WTC11 (cell line): ENCODE measurements at regions not wholly inside any gene's neighbourhood (a gene's known extent, or its start where the extent isn't known, plus 50 kb on each side); places are given as distances from the start of the nearest gene placed in this dataset.

Experiments
- ATAC-seq: fragments of 200-7000 bp; cut with Tn5 transposase; 2 replicates; pipeline ENCODE4 v1.10.0; 2021; ENCODE audit warnings: mild to moderate bottlenecking, moderate library complexity
- CTCF ChIA-PET: fragments of 300-600 bp; sonication (Branson Sonifier 250); formaldehyde crosslinking; loops from one replicate; lab custom pipeline; 2021; ENCODE audit warnings: antibody characterized with exemption; lab: Charles Lee
- POLR2A ChIA-PET: fragments of 350-600 bp; sonication (Branson Sonifier 250); formaldehyde crosslinking; loops from one replicate; lab custom pipeline; 2021; ENCODE audit warnings: antibody characterized with exemption; lab: Charles Lee
- DNase-seq: peaks from one replicate; pipeline ENCODE4 v3.0.0; 2021; ENCODE audit warnings: low spot score
- H3K27ac Mint-ChIP-seq: 2 replicates; pipeline ENCODE4 v1.8.0; 2021; ENCODE audit warnings: mixed read lengths
- H3K27me3 Mint-ChIP-seq: 2 replicates; pipeline ENCODE4 v1.8.0; 2021; ENCODE audit warnings: low read depth, mild to moderate bottlenecking, moderate library complexity, mixed read lengths
- H3K36me3 Mint-ChIP-seq: 2 replicates; pipeline ENCODE4 v1.8.0; 2021; ENCODE audit warnings: mixed read lengths
- H3K4me1 Mint-ChIP-seq: 2 replicates; pipeline ENCODE4 v1.8.0; 2022; ENCODE audit warnings: mixed read lengths
- H3K4me3 Mint-ChIP-seq: 2 replicates; pipeline ENCODE4 v1.8.0; 2021; ENCODE audit warnings: mild to moderate bottlenecking, moderate library complexity, mixed read lengths
- H3K9me3 Mint-ChIP-seq: 2 replicates; pipeline ENCODE4 v1.8.0; 2021; ENCODE audit warnings: mixed read lengths
- CREB1 ChIP-seq: sonication (generic); formaldehyde crosslinking; IDR thresholded peaks from 2 replicates; pipeline ENCODE4 v1.8.0; 2023; ENCODE audit warnings: mild to moderate bottlenecking, missing genetic modification reagents
- CREM ChIP-seq: sonication (generic); formaldehyde crosslinking; IDR thresholded peaks from 2 replicates; pipeline ENCODE4 v1.8.1; 2022; ENCODE audit warnings: mild to moderate bottlenecking, missing genetic modification reagents, moderate library complexity
- ELF4 ChIP-seq: sonication (generic); formaldehyde crosslinking; IDR thresholded peaks from 2 replicates; pipeline ENCODE4 v1.8.1; 2022; ENCODE audit warnings: low read depth, mild to moderate bottlenecking, moderate library complexity, missing genetic modification reagents
- GABPB1 ChIP-seq: sonication (generic); formaldehyde crosslinking; IDR thresholded peaks from 2 replicates; pipeline ENCODE4 v1.8.1; 2023; ENCODE audit warnings: mild to moderate bottlenecking, missing genetic modification reagents
- JUN ChIP-seq: sonication (generic); formaldehyde crosslinking; IDR thresholded peaks from 2 replicates; pipeline ENCODE4 v1.8.0; 2023; ENCODE audit warnings: mild to moderate bottlenecking, missing genetic modification reagents
- MXD4 ChIP-seq: fragments of 250-450 bp; sonication (Bioruptor Pico); IDR thresholded peaks from 2 replicates; pipeline ENCODE4 v1.8.0; 2021; ENCODE audit warnings: mild to moderate bottlenecking, moderate library complexity, borderline replicate concordance
- NFYB ChIP-seq: sonication (generic); formaldehyde crosslinking; conservative IDR thresholded peaks from 2 replicates; pipeline ENCODE4 v1.8.0; 2022; ENCODE audit warnings: low read depth, missing genetic modification reagents
- NR3C1 ChIP-seq: sonication (generic); formaldehyde crosslinking; conservative IDR thresholded peaks from 2 replicates; pipeline ENCODE4 v1.8.1; 2023; ENCODE audit warnings: low read depth, mild to moderate bottlenecking, missing genetic modification reagents
- RELA ChIP-seq: sonication (generic); formaldehyde crosslinking; IDR thresholded peaks from 2 replicates; pipeline ENCODE4 v1.8.1; 2022; ENCODE audit warnings: missing genetic modification reagents, mild to moderate bottlenecking, borderline replicate concordance
- TEAD1 ChIP-seq: sonication (generic); formaldehyde crosslinking; IDR thresholded peaks from 2 replicates; pipeline ENCODE4 v1.8.0; 2022; ENCODE audit warnings: mild to moderate bottlenecking, missing genetic modification reagents
- ZNF121 ChIP-seq: sonication (generic); formaldehyde crosslinking; IDR thresholded peaks from 2 replicates; pipeline ENCODE4 v1.8.0; 2023; ENCODE audit warnings: missing genetic modification reagents
- ZNF232 ChIP-seq: sonication (generic); formaldehyde crosslinking; IDR thresholded peaks from 2 replicates; pipeline ENCODE4 v1.8.0; 2022; ENCODE audit warnings: mild to moderate bottlenecking, missing genetic modification reagents
- ZNF263 ChIP-seq: sonication (generic); formaldehyde crosslinking; IDR thresholded peaks from 2 replicates; pipeline ENCODE4 v1.8.1; 2022; ENCODE audit warnings: low read depth, mild to moderate bottlenecking, moderate library complexity, missing genetic modification reagents
- ZNF416 ChIP-seq: fragments of 250-450 bp; sonication (Bioruptor Pico); IDR thresholded peaks from 2 replicates; pipeline ENCODE4 v1.9.0; 2021; ENCODE audit warnings: mild to moderate bottlenecking, inconsistent platforms
- TF ChIP-seq, protein P1 (sequence below): sonication (generic); formaldehyde crosslinking; IDR thresholded peaks from 2 replicates; pipeline ENCODE4 v1.8.0; 2022; ENCODE audit warnings: mild to moderate bottlenecking, missing genetic modification reagents
- TF ChIP-seq, protein P2 (sequence below): sonication (generic); formaldehyde crosslinking; conservative IDR thresholded peaks from 2 replicates; pipeline ENCODE4 v1.8.1; 2023; ENCODE audit warnings: mild to moderate bottlenecking, low read depth, missing genetic modification reagents, moderate library complexity
- TF ChIP-seq, protein P3 (sequence below): fragments of 250-450 bp; sonication (Bioruptor Pico); IDR thresholded peaks from 2 replicates; pipeline ENCODE4 v1.9.0; 2021; ENCODE audit warnings: mild to moderate bottlenecking
- TF ChIP-seq, protein P4 (sequence below): sonication (generic); formaldehyde crosslinking; IDR thresholded peaks from 2 replicates; pipeline ENCODE4 v1.8.1; 2023; ENCODE audit warnings: mild to moderate bottlenecking, missing genetic modification reagents, moderate library complexity
- TF ChIP-seq, protein P5 (sequence below): fragments of 250-450 bp; sonication (Bioruptor Pico); conservative IDR thresholded peaks from 2 replicates; pipeline ENCODE4 v1.9.0; 2021; ENCODE audit warnings: mild to moderate bottlenecking
- TF ChIP-seq, protein P6 (sequence below): sonication (generic); formaldehyde crosslinking; IDR thresholded peaks from 2 replicates; pipeline ENCODE4 v1.8.1; 2022; ENCODE audit warnings: low read depth, mild to moderate bottlenecking, moderate library complexity, missing genetic modification reagents, borderline replicate concordance
- TF ChIP-seq, protein P7 (sequence below): sonication (generic); formaldehyde crosslinking; IDR thresholded peaks from 2 replicates; pipeline ENCODE4 v1.8.0; 2022; ENCODE audit warnings: mild to moderate bottlenecking, missing genetic modification reagents

DNA sequence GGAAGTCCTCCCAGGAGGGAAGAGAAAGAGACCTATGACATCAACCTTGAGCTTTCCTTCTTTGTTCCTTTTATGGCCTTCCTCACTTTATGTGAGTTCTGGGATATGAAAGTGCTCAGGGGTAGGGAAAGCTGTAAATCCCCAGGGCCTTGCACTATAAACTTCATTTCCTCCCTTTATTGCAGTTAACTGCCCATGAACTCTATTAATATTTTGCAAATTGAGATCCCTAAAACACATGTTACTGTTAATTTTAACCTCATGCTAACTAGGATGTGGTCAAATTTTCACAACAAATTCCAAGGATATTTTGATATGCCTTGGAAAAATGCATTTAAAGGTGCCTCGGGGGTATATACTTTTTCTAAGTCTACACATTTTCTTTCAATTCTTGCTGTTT, 359.9 kb downstream of the OSR1 start:
- H3K4me3 Mint-ChIP-seq, result no peak overlapping the region
- no peaks in the 10 kb centered on the region for H3K9me3 Mint-ChIP-seq
- DNase-seq (no peak), ATAC-seq (no peak)
- POLR2A ChIA-PET, result no interaction called here
- H3K4me1 Mint-ChIP-seq, result no peaks in the 10 kb centered on the region
- TF ChIP-seq TEAD1 (CRISPR knock-in tag) (no peak), ZNF263 (no peak), ZNF121 (CRISPR knock-in tag) (no peak), CREB1 (CRISPR knock-in tag) (no peak), NR3C1 (CRISPR knock-in tag) (no peak), ZNF232 (no peak), JUN (no peak), GABPB1 (CRISPR knock-in tag) (no peak), CREM (no peak)
- TF ChIP-seq, protein P1, sequence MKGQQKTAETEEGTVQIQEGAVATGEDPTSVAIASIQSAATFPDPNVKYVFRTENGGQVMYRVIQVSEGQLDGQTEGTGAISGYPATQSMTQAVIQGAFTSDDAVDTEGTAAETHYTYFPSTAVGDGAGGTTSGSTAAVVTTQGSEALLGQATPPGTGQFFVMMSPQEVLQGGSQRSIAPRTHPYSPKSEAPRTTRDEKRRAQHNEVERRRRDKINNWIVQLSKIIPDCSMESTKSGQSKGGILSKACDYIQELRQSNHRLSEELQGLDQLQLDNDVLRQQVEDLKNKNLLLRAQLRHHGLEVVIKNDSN (CRISPR knock-in tag), result no peak
- TF ChIP-seq, protein P2, sequence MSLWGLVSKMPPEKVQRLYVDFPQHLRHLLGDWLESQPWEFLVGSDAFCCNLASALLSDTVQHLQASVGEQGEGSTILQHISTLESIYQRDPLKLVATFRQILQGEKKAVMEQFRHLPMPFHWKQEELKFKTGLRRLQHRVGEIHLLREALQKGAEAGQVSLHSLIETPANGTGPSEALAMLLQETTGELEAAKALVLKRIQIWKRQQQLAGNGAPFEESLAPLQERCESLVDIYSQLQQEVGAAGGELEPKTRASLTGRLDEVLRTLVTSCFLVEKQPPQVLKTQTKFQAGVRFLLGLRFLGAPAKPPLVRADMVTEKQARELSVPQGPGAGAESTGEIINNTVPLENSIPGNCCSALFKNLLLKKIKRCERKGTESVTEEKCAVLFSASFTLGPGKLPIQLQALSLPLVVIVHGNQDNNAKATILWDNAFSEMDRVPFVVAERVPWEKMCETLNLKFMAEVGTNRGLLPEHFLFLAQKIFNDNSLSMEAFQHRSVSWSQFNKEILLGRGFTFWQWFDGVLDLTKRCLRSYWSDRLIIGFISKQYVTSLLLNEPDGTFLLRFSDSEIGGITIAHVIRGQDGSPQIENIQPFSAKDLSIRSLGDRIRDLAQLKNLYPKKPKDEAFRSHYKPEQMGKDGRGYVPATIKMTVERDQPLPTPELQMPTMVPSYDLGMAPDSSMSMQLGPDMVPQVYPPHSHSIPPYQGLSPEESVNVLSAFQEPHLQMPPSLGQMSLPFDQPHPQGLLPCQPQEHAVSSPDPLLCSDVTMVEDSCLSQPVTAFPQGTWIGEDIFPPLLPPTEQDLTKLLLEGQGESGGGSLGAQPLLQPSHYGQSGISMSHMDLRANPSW (CRISPR knock-in tag), result no peak
- TF ChIP-seq, protein P3, sequence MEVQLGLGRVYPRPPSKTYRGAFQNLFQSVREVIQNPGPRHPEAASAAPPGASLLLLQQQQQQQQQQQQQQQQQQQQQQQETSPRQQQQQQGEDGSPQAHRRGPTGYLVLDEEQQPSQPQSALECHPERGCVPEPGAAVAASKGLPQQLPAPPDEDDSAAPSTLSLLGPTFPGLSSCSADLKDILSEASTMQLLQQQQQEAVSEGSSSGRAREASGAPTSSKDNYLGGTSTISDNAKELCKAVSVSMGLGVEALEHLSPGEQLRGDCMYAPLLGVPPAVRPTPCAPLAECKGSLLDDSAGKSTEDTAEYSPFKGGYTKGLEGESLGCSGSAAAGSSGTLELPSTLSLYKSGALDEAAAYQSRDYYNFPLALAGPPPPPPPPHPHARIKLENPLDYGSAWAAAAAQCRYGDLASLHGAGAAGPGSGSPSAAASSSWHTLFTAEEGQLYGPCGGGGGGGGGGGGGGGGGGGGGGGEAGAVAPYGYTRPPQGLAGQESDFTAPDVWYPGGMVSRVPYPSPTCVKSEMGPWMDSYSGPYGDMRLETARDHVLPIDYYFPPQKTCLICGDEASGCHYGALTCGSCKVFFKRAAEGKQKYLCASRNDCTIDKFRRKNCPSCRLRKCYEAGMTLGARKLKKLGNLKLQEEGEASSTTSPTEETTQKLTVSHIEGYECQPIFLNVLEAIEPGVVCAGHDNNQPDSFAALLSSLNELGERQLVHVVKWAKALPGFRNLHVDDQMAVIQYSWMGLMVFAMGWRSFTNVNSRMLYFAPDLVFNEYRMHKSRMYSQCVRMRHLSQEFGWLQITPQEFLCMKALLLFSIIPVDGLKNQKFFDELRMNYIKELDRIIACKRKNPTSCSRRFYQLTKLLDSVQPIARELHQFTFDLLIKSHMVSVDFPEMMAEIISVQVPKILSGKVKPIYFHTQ (CRISPR knock-in tag), result no peak
- TF ChIP-seq, protein P4, sequence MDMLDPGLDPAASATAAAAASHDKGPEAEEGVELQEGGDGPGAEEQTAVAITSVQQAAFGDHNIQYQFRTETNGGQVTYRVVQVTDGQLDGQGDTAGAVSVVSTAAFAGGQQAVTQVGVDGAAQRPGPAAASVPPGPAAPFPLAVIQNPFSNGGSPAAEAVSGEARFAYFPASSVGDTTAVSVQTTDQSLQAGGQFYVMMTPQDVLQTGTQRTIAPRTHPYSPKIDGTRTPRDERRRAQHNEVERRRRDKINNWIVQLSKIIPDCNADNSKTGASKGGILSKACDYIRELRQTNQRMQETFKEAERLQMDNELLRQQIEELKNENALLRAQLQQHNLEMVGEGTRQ (CRISPR knock-in tag), result no peak
- TF ChIP-seq, protein P5, sequence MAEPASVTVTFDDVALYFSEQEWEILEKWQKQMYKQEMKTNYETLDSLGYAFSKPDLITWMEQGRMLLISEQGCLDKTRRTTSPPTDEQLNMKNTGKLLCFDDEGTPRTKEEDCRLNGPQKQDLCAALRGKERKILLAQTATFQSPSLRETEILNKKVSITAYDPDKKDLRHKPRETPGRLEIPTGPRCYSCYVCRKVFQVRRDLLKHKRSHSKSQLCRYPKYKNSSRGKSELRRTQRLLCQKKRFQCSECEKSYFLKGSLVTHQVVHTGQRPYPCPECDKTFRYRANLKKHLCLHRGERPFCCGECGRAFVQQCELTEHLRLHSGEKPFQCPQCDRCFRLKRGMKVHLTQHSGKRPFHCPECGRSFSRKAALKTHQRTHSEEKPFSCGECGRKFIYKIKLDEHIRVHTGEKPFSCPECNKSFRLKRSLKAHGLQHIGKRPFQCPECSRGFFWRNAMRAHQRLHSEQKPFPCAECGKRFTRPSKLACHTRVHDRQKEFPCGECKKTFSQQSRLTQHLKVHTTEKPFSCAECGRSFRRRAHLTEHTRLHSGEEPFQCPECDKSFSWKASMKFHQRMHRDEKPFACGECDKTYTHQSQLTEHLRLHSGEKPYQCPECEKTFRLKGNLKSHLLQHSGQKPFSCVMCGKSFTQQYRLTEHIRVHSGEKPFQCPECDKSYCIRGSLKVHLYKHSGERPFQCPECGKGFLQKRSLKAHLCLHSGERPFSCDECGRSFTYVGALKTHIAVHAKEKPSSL, result no peak
- TF ChIP-seq, protein P6, sequence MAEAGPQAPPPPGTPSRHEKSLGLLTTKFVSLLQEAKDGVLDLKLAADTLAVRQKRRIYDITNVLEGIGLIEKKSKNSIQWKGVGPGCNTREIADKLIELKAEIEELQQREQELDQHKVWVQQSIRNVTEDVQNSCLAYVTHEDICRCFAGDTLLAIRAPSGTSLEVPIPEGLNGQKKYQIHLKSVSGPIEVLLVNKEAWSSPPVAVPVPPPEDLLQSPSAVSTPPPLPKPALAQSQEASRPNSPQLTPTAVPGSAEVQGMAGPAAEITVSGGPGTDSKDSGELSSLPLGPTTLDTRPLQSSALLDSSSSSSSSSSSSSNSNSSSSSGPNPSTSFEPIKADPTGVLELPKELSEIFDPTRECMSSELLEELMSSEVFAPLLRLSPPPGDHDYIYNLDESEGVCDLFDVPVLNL (CRISPR knock-in tag), result no peak
- TF ChIP-seq, all 79 proteins: peak for 0
- Mint-ChIP-seq H3K27me3 (no peaks in the 10 kb centered on the region), H3K36me3 (no peaks in the 10 kb centered on the region), H3K27ac (no peak overlapping the region)
- CTCF ChIA-PET, result no interaction called here

DNA sequence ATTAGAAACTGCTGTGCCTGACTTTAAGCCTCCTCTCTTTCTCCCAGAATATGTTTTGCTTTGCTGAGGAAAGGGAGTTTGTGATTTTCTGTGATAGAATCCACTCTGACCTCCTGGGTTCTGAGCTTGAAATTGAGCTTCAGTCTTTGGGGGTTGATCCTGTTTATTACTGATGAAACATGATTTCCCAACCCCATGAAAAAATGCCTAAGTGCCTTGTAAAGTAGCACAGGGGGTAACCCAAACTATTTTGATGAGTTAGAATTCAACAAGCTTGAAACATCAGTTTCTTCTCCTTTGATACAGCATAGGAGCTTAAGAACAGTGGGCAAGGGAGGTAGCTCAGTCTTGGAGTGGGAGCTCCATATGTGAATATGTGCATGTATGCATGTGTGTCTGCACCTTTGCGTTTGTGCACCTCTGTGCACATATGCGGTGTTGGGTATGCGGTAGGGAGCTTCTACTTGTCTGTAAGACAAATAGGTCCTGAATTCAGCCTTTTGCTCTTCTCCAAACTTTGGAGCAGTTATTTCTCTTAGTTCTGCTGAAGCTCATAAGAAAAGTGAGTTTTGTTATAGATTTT, 364.6 kb downstream of the OSR1 start:
- Mint-ChIP-seq H3K9me3 (no peaks in the 10 kb centered on the region), H3K27me3 (no peaks in the 10 kb centered on the region), H3K4me3 (no peak overlapping the region), H3K27ac (no peak overlapping the region), H3K4me1 (peaks cover 21% of the 10 kb centered on the region), H3K36me3 (no peaks in the 10 kb centered on the region)
- ChIA-PET CTCF (no interaction called here), POLR2A (no interaction called here)
- ATAC-seq, result no peak
- no peak for DNase-seq
- TF ChIP-seq, protein P7, sequence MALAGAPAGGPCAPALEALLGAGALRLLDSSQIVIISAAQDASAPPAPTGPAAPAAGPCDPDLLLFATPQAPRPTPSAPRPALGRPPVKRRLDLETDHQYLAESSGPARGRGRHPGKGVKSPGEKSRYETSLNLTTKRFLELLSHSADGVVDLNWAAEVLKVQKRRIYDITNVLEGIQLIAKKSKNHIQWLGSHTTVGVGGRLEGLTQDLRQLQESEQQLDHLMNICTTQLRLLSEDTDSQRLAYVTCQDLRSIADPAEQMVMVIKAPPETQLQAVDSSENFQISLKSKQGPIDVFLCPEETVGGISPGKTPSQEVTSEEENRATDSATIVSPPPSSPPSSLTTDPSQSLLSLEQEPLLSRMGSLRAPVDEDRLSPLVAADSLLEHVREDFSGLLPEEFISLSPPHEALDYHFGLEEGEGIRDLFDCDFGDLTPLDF (CRISPR knock-in tag), result no peak
- TF ChIP-seq NFYB (CRISPR knock-in tag), result no peak
- no peak for TF ChIP-seq ZNF416 (CRISPR knock-in tag)
- TF ChIP-seq ZNF232, result no peak
- TF ChIP-seq MXD4, result no peak
- no peak for TF ChIP-seq ELF4 (CRISPR knock-in tag)
- TF ChIP-seq RELA (CRISPR knock-in tag), result no peak
- TF ChIP-seq, protein P2 (CRISPR knock-in tag), result no peak
